PC-9 (cell line): ENCODE measurements at regions not wholly inside any gene's neighbourhood (a gene's known extent, or its start where the extent isn't known, plus 50 kb on each side); places are given as distances from the start of the nearest gene placed in this dataset.

Experiments used
- BruUV-seq: library from RNA; stranded (reverse); fragments of 400-500 nt; replicated peaks from 2 replicates; lab custom pipeline; 2021; lab: Mats Ljungman, UMichigan
- CTCF ChIA-PET: fragments of 300-600 bp; sonication (Branson Sonifier 250); formaldehyde crosslinking; loops from one replicate; lab custom pipeline; 2022; ENCODE audit warnings: antibody characterized with exemption; lab: Charles Lee
- POLR2A ChIA-PET: fragments of 300-600 bp; sonication (Branson Sonifier 250); formaldehyde crosslinking; loops from one replicate; lab custom pipeline; 2022; ENCODE audit warnings: antibody characterized with exemption; ENCODE audit not compliant: unreplicated experiment; lab: Charles Lee
- DNase-seq, 2 experiments: peaks; one replicate each; pipeline versions ENCODE4 v3.0.0 to v3.0.0-alpha.2; 2015 to 2022; ENCODE audit warnings: mixed read lengths in 1 of 2
- H2AFZ ChIP-seq: fragments of 200-600 bp; sonication (generic); 2 replicates; pipeline ENCODE4 v1.8.1; 2017; ENCODE audit warnings: antibody characterized with exemption
- H3F3A ChIP-seq: fragments of 200-600 bp; sonication (generic); 2 replicates; pipeline ENCODE4 v1.8.1; 2017; ENCODE audit warnings: antibody characterized with exemption, mild to moderate bottlenecking, low read depth; ENCODE audit not compliant: insufficient read depth
- H3K27ac ChIP-seq: fragments of 200-600 bp; sonication (generic); 2 replicates; pipeline ENCODE4 v1.6.1; 2016; ENCODE audit warnings: mixed run types
- H3K27me3 ChIP-seq: fragments of 200-600 bp; sonication (generic); 2 replicates; pipeline ENCODE4 v1.6.1; 2016; ENCODE audit warnings: low read depth, mixed run types; ENCODE audit not compliant: insufficient read depth
- H3K36me3 ChIP-seq: fragments of 200-600 bp; sonication (generic); 2 replicates; pipeline ENCODE4 v1.6.1; 2016; ENCODE audit warnings: low read depth, mixed run types
- H3K4me1 ChIP-seq: fragments of 200-600 bp; sonication (generic); replicated peaks from 2 replicates; pipeline ENCODE4 v1.6.1; 2016; ENCODE audit warnings: mixed run types; ENCODE audit not compliant: insufficient read depth
- H3K4me2 ChIP-seq: fragments of 200-600 bp; sonication (generic); 2 replicates; pipeline ENCODE4 v1.6.1; 2017; ENCODE audit warnings: mixed run types
- H3K4me3 ChIP-seq: fragments of 200-600 bp; sonication (generic); 2 replicates; pipeline ENCODE4 v1.6.1; 2016; ENCODE audit warnings: mixed run types
- H3K79me2 ChIP-seq: fragments of 200-600 bp; sonication (generic); 2 replicates; pipeline ENCODE4 v1.6.1; 2017; ENCODE audit warnings: low read depth, mixed run types
- H3K9me2 ChIP-seq: fragments of 200-600 bp; sonication (generic); 2 replicates; pipeline ENCODE4 v1.8.1; 2017; ENCODE audit warnings: mild to moderate bottlenecking; ENCODE audit not compliant: insufficient read depth
- H3K9me3 ChIP-seq: fragments of 200-600 bp; sonication (generic); 2 replicates; pipeline ENCODE4 v1.8.1; 2016; ENCODE audit warnings: low read depth; ENCODE audit not compliant: insufficient read depth
- H4K20me1 ChIP-seq: fragments of 200-600 bp; sonication (generic); 2 replicates; pipeline ENCODE4 v1.8.1; 2017; ENCODE audit not compliant: insufficient read depth
- CTCF ChIP-seq: fragments of 200-600 bp; sonication (generic); conservative IDR thresholded peaks from 2 replicates; pipeline ENCODE4 v1.6.1; 2017; ENCODE audit warnings: mixed run types, antibody characterized with exemption, mild to moderate bottlenecking, moderate library complexity
- EZH2 ChIP-seq: fragments of 200-600 bp; sonication (generic); IDR thresholded peaks from 2 replicates; pipeline ENCODE4 v1.8.0; 2017; ENCODE audit warnings: antibody characterized with exemption, low read depth
- intact Hi-C: fragments of 100-400 bp; cut with micrococcal nuclease; formaldehyde crosslinking; loops from one replicate; pipeline ENCODE4 v1.10.0; 2022; ENCODE audit not compliant: unreplicated experiment

- POLR2A ChIA-PET = no interaction called here
- CTCF ChIA-PET = no interaction called here
Observed at GRCh38 chr3:70532806-70533205, 220.4 kb upstream of the MDFIC2 start.

GRCh38 chr3:70531838-70532489 lies 219.5 kb upstream of the MDFIC2 start:
- no peak for TF ChIP-seq EZH2
- no peak for TF ChIP-seq CTCF
- Histone ChIP-seq H3K9me3 (no peaks in the 10 kb centered on the region), H3K79me2 (no peaks in the 10 kb centered on the region), H3K4me3 (no peak overlapping the region), H3K27ac (no peak overlapping the region), H3F3A (no peaks in the 10 kb centered on the region), H3K9me2 (no peaks in the 10 kb centered on the region), H3K4me1 (no peaks in the 10 kb centered on the region), H2AFZ (no peak overlapping the region), H3K4me2 (no peak overlapping the region), H3K27me3 (no peaks in the 10 kb centered on the region), H3K36me3 (no peaks in the 10 kb centered on the region), H4K20me1 (no peaks in the 10 kb centered on the region)
- no peak for DNase-seq
- CTCF ChIA-PET = no interaction called here
- POLR2A ChIA-PET = no interaction called here
- intact Hi-C loops = loop anchor here (5.0 to 10.0 kb wide), 2 partner anchors 1120 to 1153 kb away; no protein-coding TSS in a partner anchor
- no TSS peak for BruUV-seq

More at GRCh38 chr3:70532806-70533205, 220.4 kb upstream of the MDFIC2 start:
- Histone ChIP-seq H3K36me3 (no peaks in the 10 kb centered on the region), H3K4me2 (no peak overlapping the region), H3K27me3 (no peaks in the 10 kb centered on the region), H3K9me2 (no peaks in the 10 kb centered on the region), H3F3A (no peaks in the 10 kb centered on the region), H2AFZ (no peak overlapping the region), H3K4me1 (no peaks in the 10 kb centered on the region), H3K79me2 (no peaks in the 10 kb centered on the region), H3K27ac (no peak overlapping the region), H4K20me1 (no peaks in the 10 kb centered on the region), H3K9me3 (no peaks in the 10 kb centered on the region), H3K4me3 (no peak overlapping the region)
- TF ChIP-seq CTCF (no peak), EZH2 (no peak)
- intact Hi-C loops = loop anchor here (5.0 to 10.0 kb wide), 2 partner anchors 1119 to 1152 kb away; no protein-coding TSS in a partner anchor
- no TSS peak for BruUV-seq
- DNase-seq = no peak

- H3K9me3 ChIP-seq = no peaks in the 10 kb centered on the region
- H3K27me3 ChIP-seq = no peaks in the 10 kb centered on the region
- ChIA-PET POLR2A (no interaction called here), CTCF (no interaction called here)
- H4K20me1 ChIP-seq = no peaks in the 10 kb centered on the region
- no peaks in the 10 kb centered on the region for H3K9me2 ChIP-seq
- DNase-seq = no peak
- H3K36me3 ChIP-seq = no peaks in the 10 kb centered on the region
- no peak overlapping the region for H2AFZ ChIP-seq
- no peaks in the 10 kb centered on the region for H3K4me1 ChIP-seq
- no TSS peak for BruUV-seq
- H3K79me2 ChIP-seq = no peaks in the 10 kb centered on the region
- TF ChIP-seq EZH2 = no peak
- peak; percentile 60; the same call in 1 of the 2 replicates for TF ChIP-seq CTCF
- no peaks in the 10 kb centered on the region for H3F3A ChIP-seq
- intact Hi-C loops = loop anchor here (5.0 to 10.0 kb wide), 2 partner anchors 1121 to 1154 kb away; no protein-coding TSS in a partner anchor
- H3K27ac ChIP-seq = no peak overlapping the region
- H3K4me3 ChIP-seq = no peak overlapping the region
- no peak overlapping the region for H3K4me2 ChIP-seq
Observed at GRCh38 chr3:70531063-70531657, 218.7 kb upstream of the MDFIC2 start.
